GM19467 (cell line): ENCODE measurements at regions not wholly inside any gene's neighbourhood (a gene's known extent, or its start where the extent isn't known, plus 50 kb on each side); places are given as distances from the start of the nearest gene placed in this dataset.

Experiments
- ATAC-seq: cut with Tn5 transposase; IDR thresholded peaks from one replicate; pipeline ENCODE4 v1.9.1; 2021; ENCODE audit warnings: mild to moderate bottlenecking, moderate library complexity; ENCODE audit not compliant: unreplicated experiment

- ATAC-seq = no peak
These were observed 83.1 kb upstream of the IRF2BP2 start for GRCh38 chr1:234692966-234693580.

DNA sequence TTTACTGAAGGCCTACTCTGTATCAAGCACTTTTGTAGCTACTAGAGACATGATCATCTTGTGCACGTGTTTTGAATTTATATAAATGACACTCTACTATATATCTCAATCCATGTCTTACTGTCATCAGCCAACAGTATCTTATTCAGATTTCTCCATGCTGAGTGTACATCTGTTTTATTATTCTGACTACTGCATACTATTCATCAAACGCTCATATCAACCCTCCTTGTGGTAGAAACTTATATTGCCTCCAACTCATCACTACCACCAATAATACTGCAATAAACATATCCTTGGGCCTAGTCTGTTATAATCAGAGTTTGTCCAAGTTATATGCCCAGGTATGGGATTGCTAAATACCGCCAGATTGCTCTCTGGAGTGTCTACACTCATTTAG lies 81.6 kb upstream of the IRF2BP2 start:
- no peak for ATAC-seq

- ATAC-seq = no peak
These were observed 80.9 kb upstream of the IRF2BP2 start for GRCh38 chr1:234690872-234691271.

DNA sequence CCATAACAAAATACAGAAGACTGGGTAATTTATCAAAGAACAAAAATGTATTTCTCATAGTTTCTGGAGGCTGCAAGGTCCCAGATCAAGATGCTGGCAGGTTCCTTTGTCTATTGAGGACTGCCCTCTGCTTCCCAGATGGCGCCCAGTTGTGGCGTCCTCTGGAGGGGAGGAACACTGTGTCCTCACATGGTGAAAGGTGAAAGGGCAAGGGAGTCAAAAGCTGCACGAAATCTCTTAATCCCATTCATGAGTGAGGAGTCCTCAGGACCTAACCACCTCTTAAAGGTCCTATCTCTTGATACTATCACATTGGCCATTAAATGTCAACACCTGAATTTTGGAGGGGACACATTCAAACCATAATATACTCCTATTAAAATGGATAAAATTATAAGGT lies 79.3 kb upstream of the IRF2BP2 start:
- ATAC-seq = no peak

DNA sequence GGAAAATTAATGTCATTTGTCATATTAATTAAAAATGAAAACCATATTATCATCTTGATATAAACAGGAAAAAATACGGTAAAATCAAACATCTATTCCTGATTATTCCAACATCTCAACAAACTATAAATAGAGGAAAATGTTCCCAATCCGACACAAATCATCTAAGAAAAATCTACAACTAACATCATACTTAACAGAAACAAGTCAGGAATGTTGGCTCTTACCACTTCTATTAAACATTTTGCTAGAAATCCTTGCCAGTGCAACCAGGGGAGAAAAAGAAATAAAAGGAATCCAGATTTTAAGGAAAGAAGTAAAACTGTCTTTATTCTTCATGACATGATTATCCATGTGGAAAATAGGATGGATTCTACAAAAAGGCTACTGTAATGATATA lies 77.0 kb upstream of the IRF2BP2 start:
- ATAC-seq = no peak

- ATAC-seq = no peak
These were observed 76.1 kb upstream of the IRF2BP2 start for GRCh38 chr1:234686035-234686434.

DNA sequence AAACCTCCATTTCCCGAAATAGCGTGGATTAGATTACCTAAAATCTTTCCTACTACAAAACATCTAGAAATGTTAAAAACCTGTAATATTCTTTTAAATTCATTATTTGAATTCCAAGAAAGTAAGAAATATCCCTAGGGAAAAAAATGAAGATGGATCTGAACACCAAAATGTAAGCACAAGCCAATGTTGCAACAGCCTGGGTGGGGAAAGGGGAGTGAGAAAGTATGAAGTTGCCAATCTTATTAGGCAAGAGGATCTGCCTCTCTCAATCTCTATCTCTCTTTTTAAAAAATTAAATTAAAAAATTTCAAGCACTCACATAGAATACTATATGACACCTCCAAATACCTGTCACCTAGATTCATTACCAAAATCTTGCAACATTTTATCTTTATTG lies 74.9 kb upstream of the IRF2BP2 start:
- no peak for ATAC-seq

- no peak for ATAC-seq
These were observed 74.1 kb upstream of the IRF2BP2 start for GRCh38 chr1:234683861-234684632.

- no peak for ATAC-seq
These were observed 73.3 kb upstream of the IRF2BP2 start for GRCh38 chr1:234683127-234683860.

DNA sequence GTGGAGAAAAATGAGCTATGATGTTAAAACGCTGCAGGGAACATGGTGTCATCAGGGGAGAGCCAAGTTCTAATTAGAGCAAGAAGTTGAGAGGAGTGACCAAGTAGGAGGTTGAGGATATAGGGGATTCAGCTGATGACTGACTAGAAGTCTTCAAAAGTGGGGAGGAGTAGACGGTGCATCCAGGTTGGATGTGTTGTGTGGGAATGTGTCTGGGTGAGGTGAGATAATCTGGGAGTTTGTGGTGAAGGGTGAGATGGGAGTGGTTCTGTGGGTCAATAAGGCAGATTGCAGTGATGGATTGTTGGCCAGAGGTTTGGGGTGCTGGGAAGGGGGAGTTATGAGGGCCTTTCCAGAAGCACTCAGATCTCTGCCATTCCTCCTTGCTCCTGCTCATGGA lies 72.0 kb upstream of the IRF2BP2 start:
- ATAC-seq = no peak

DNA sequence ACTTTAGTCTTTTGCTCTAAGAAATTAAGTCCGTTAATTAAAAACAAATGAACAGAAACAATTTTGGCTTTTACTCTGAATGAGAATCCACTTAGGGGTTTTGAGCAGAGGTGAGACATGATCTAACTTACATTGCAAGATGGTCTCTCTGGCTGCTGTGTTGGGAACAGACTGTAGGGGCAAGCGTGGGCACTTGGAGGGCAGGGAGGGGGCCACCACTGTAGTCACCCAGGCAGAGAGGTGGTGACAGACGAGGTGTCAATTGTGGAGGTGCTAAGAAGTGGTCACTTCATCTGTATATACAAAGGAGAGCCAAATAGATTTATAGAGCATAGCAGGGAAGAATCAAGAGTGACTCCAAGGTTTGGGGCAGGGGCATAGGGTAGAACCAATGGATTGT lies 71.1 kb upstream of the IRF2BP2 start:
- no peak for ATAC-seq

GRCh38 chr1:234680331-234680904 lies 70.4 kb upstream of the IRF2BP2 start:
- ATAC-seq = no peak

GRCh38 chr1:234676103-234676594 lies 66.2 kb upstream of the IRF2BP2 start:
- no peak for ATAC-seq

DNA sequence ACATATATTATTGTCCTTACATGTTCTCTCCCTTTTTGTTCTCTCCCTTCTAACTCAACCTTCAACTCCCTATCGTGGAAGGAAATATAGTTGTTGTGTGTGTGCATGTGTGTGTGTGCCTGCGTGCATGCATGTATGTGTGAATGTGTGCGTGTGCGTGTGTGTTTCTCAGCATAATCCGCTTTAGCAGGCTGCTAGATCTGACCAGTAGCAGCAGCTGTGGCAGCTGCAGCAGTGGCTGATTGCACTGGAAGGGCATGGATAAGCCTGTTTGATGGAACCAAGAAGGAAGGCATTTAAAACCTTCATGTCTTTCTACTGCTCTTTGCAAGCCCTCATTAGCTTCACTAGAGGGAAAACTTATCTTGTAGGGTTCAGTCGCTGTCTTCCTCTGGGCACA lies 65.6 kb upstream of the IRF2BP2 start:
- no peak for ATAC-seq

DNA sequence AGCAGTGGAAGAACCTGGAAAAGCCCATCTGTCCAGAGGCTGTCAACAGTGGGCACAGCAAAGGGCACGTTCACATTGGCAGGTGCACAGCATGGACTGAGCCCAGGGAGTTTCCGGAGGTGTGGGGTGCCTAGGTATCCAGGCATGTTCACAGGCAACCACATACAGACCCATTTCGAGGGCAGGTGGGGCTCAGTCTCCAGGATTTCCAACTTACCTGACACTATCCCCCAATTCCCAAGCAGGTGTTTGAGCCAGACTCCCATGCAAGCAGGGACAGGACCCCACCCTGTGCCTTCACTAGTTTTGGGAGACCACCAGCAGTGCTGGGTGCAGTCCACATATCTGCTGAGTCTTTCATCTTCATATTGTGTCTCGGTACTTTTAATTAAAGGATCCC lies 65.0 kb upstream of the IRF2BP2 start:
- ATAC-seq = no peak

DNA sequence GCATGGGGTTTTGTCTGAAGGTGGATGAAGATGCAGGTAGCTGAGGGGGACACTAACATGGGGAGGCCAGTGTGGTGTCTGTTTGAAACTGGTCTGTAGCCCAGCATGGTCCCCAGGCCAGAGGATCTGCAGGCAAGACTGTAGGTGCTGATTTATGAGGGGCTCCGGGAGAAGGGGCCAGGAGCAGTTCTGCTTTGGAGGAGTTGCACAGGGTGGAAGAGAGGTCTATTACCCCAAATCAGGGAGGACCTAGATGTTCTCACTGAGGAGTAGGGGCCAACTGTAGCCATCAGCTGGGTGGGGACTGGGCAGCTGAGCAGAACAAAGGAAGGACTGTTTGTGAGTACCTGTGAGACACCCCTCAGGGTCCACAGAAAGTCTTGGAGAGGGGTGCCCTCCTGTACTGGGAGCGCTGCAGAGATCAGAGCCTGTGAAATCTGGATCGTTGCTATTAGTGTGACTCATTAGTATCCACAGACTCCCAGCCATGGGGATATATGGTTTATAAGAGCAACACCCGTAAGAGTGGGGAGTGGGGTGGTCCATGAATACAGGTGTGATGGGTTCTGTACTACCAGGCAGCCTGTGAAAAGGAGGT lies 64.3 kb upstream of the IRF2BP2 start:
- ATAC-seq = no peak

DNA sequence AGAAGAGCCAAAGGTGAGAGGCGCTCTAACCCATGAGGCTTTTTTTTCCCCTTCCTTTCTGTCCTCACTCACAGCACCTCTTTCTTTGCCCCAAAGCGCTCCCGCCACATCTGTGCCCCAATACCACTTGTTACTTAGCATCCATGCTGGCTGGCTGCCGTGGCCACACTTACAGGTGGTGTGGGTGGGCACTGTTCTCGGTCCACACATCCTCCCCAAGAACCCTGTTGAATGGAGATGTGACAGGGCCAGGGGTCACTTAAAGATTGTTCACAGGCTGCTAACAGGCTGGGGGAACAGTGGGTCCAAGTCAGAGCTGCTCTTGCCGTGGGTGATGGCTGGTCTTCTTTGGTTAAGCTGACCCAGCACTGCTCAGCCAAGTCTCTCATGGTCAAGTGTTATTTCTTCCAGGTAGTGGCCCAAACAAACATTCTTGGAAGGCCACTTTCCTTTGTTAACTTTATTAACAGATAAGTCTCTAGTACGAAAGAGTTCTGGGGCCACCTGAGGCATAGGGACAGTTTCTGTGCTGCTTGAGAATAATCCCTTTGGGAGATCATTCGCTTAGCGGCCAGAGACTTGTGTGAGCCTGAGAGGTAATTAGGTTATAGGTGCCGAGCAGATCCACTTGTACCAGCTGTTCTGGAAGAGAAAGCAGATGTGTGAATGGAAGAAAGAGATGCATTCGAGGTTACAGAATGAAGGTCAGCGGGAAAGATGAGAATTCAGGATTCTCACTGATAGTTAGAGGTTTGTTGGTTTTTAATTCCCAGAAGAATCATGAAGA lies 62.6 kb upstream of the IRF2BP2 start:
- no peak for ATAC-seq

DNA sequence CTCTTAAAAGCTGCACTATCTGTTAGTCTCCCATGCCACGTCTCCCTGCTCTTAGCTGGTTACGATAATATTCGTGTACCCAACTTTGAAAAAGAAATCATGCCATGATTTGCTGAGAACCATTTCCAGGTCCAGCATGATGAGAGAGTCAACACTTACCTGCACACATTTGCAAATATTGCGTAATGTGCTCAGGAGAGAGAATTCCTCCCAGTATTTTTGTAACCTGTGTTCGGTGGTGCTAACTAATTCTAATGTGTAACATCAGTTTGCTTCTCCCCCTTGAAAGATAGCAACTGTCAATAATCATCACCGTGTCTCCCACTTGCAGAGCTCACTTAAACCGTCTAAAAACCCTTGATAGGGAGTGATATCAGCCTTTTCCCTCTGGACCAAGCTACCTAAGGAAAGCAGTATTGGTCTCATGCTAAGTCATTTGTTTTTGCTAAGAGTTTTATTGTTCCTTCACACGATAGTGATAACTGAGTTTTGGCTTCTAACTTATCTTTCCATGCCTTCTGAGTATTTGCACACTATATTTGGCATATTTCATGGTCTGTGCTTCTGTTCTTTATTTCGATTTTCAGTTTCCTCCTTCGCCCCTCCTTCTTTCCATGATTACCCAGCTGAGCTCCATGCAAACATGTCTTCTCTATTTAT lies 61.1 kb upstream of the IRF2BP2 start:
- ATAC-seq = no peak

GRCh38 chr1:234669499-234669898 lies 59.5 kb upstream of the IRF2BP2 start:
- ATAC-seq = no peak

- ATAC-seq = no peak
These were observed 58.6 kb upstream of the IRF2BP2 start for GRCh38 chr1:234668577-234668955.
